ENCODE measurements at regions not wholly inside any gene's neighbourhood (a gene's known extent, or its start where the extent isn't known, plus 50 kb on each side); places are given as distances from the start of the nearest gene placed in this dataset.

GRCh38 chr20:56978475-56978874, 288.0 kb downstream of the BMP7 start:
- Histone ChIP-seq H3K56ac (ENCODE audit: low read length) (no peak overlapping the region), H3K18ac (ENCODE audit: low read length) (no peak overlapping the region), H3K4me2 (ENCODE audit: low read length) (no peak overlapping the region), H3K4me3 (ENCODE audit: low read length) (no peak overlapping the region), H3K4me1 (ENCODE audit: control insufficient read depth, low read depth, low read length) (no peaks in the 10 kb centered on the region), H3K36me3 (ENCODE audit: control insufficient read depth, insufficient read depth, low read length) (no peaks in the 10 kb centered on the region), H4K8ac (ENCODE audit: low read depth, low read length) (no peak overlapping the region), H2BK120ac (ENCODE audit: low read depth, low read length) (no peak overlapping the region), H3K27ac (ENCODE audit: low read depth, low read length) (no peak overlapping the region), H3K9ac (ENCODE audit: low read length) (no peak overlapping the region), H2AK5ac (ENCODE audit: low read length) (no peak overlapping the region), H3K23ac (ENCODE audit: low read length) (no peak overlapping the region), H3K27me3 (ENCODE audit: insufficient read depth, low read length, poor library complexity) (no peaks in the 10 kb centered on the region), H3K79me2 (ENCODE audit: control insufficient read depth, insufficient read depth, low read length) (no peaks in the 10 kb centered on the region), H2BK15ac (replicated peaks; ENCODE audit: low read depth) (no peak overlapping the region), H2BK5ac (ENCODE audit: low read length) (no peak overlapping the region), H4K5ac (ENCODE audit: low read length) (no peak overlapping the region), H3K79me1 (ENCODE audit: low read length) (no peaks in the 10 kb centered on the region), H3K4ac (ENCODE audit: low read depth, low read length) (no peak overlapping the region)
- DNase-seq, result no peak
- WGBS (ENCODE audit: extremely low coverage, insufficient coverage, low lambda C conversion rate), result no CpG with 5 or more reads among the region's 13 CpGs

GRCh38 chr20:56979125-56979524, 287.3 kb downstream of the BMP7 start:
- no peaks in the 10 kb centered on the region for H3K4me1 ChIP-seq (ENCODE audit: control insufficient read depth, low read depth, low read length)
- H3K18ac ChIP-seq (ENCODE audit: low read length), result no peak overlapping the region
- no peak overlapping the region for H3K4me2 ChIP-seq (ENCODE audit: low read length)
- H3K4ac ChIP-seq (ENCODE audit: low read depth, low read length), result no peak overlapping the region
- H2BK120ac ChIP-seq (ENCODE audit: low read depth, low read length), result no peak overlapping the region
- no peaks in the 10 kb centered on the region for H3K79me2 ChIP-seq (ENCODE audit: control insufficient read depth, insufficient read depth, low read length)
- no CpG with 5 or more reads among the region's 5 CpGs for WGBS (ENCODE audit: extremely low coverage, insufficient coverage, low lambda C conversion rate)
- H4K5ac ChIP-seq (ENCODE audit: low read length), result no peak overlapping the region
- H3K23ac ChIP-seq (ENCODE audit: low read length), result no peak overlapping the region
- no peak overlapping the region for H3K56ac ChIP-seq (ENCODE audit: low read length)
- no peak overlapping the region for H3K9ac ChIP-seq (ENCODE audit: low read length)
- H3K4me3 ChIP-seq (ENCODE audit: low read length), result no peak overlapping the region
- H3K36me3 ChIP-seq (ENCODE audit: control insufficient read depth, insufficient read depth, low read length), result no peaks in the 10 kb centered on the region
- H4K8ac ChIP-seq (ENCODE audit: low read depth, low read length), result no peak overlapping the region
- H3K27me3 ChIP-seq (ENCODE audit: insufficient read depth, low read length, poor library complexity), result no peaks in the 10 kb centered on the region
- no peak overlapping the region for H2BK15ac ChIP-seq (replicated peaks; ENCODE audit: low read depth)
- no peak overlapping the region for H2AK5ac ChIP-seq (ENCODE audit: low read length)
- no peak for DNase-seq
- no peak overlapping the region for H3K27ac ChIP-seq (ENCODE audit: low read depth, low read length)
- no peak overlapping the region for H2BK5ac ChIP-seq (ENCODE audit: low read length)
- no peaks in the 10 kb centered on the region for H3K79me1 ChIP-seq (ENCODE audit: low read length)

DNA sequence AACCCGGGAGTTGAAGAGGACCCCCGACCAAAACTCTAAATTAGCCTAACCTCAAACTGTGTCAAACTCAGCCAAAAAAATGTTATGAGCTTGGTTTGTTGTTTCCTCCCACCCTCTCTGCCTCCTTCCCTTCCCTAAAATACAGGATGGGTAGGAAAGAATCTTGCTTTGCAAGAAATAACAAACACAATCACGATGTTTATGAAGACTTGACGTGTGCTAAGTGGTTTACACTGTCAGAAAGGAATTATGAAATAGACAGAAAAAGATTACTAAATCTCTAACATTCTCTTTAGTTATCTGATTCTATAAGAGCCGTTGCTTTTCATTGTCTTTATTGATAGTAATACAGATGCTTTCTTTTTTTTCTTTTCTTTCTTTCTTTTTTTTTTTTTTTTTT, 285.1 kb downstream of the BMP7 start:
- H2BK15ac ChIP-seq (replicated peaks; ENCODE audit: low read depth), result no peak overlapping the region
- DNase-seq, result no peak
- H3K79me1 ChIP-seq (ENCODE audit: low read length), result no peaks in the 10 kb centered on the region
- H3K27me3 ChIP-seq (ENCODE audit: insufficient read depth, low read length, poor library complexity), result no peaks in the 10 kb centered on the region
- no peak overlapping the region for H3K4me3 ChIP-seq (ENCODE audit: low read length)
- H3K9ac ChIP-seq (ENCODE audit: low read length), result no peak overlapping the region
- no peak overlapping the region for H3K4me2 ChIP-seq (ENCODE audit: low read length)
- no peak overlapping the region for H2AK5ac ChIP-seq (ENCODE audit: low read length)
- no peaks in the 10 kb centered on the region for H3K79me2 ChIP-seq (ENCODE audit: control insufficient read depth, insufficient read depth, low read length)
- no peak overlapping the region for H3K23ac ChIP-seq (ENCODE audit: low read length)
- H3K4me1 ChIP-seq (ENCODE audit: control insufficient read depth, low read depth, low read length), result no peaks in the 10 kb centered on the region
- no peak overlapping the region for H2BK5ac ChIP-seq (ENCODE audit: low read length)
- no peak overlapping the region for H4K5ac ChIP-seq (ENCODE audit: low read length)
- no peak overlapping the region for H3K4ac ChIP-seq (ENCODE audit: low read depth, low read length)
- WGBS (ENCODE audit: extremely low coverage, insufficient coverage, low lambda C conversion rate), result no CpG with 5 or more reads among the region's 5 CpGs
- no peak overlapping the region for H2BK120ac ChIP-seq (ENCODE audit: low read depth, low read length)
- H3K36me3 ChIP-seq (ENCODE audit: control insufficient read depth, insufficient read depth, low read length), result no peaks in the 10 kb centered on the region
- H4K8ac ChIP-seq (ENCODE audit: low read depth, low read length), result no peak overlapping the region
- no peak overlapping the region for H3K18ac ChIP-seq (ENCODE audit: low read length)
- no peak overlapping the region for H3K56ac ChIP-seq (ENCODE audit: low read length)
- no peak overlapping the region for H3K27ac ChIP-seq (ENCODE audit: low read depth, low read length)

GRCh38 chr20:56983813-56984212, 282.6 kb downstream of the BMP7 start:
- H3K4ac ChIP-seq (ENCODE audit: low read depth, low read length), result no peak overlapping the region
- H4K8ac ChIP-seq (ENCODE audit: low read depth, low read length), result no peak overlapping the region
- no peak for DNase-seq
- H3K4me3 ChIP-seq (ENCODE audit: low read length), result no peak overlapping the region
- H2AK5ac ChIP-seq (ENCODE audit: low read length), result no peak overlapping the region
- no peak overlapping the region for H2BK15ac ChIP-seq (replicated peaks; ENCODE audit: low read depth)
- H3K23ac ChIP-seq (ENCODE audit: low read length), result no peak overlapping the region
- no peak overlapping the region for H3K56ac ChIP-seq (ENCODE audit: low read length)
- no peaks in the 10 kb centered on the region for H3K36me3 ChIP-seq (ENCODE audit: control insufficient read depth, insufficient read depth, low read length)
- no peaks in the 10 kb centered on the region for H3K79me1 ChIP-seq (ENCODE audit: low read length)
- no peak overlapping the region for H3K27ac ChIP-seq (ENCODE audit: low read depth, low read length)
- no peaks in the 10 kb centered on the region for H3K79me2 ChIP-seq (ENCODE audit: control insufficient read depth, insufficient read depth, low read length)
- H3K4me2 ChIP-seq (ENCODE audit: low read length), result no peak overlapping the region
- H3K27me3 ChIP-seq (ENCODE audit: insufficient read depth, low read length, poor library complexity), result no peaks in the 10 kb centered on the region
- no peak overlapping the region for H2BK5ac ChIP-seq (ENCODE audit: low read length)
- no peak overlapping the region for H3K9ac ChIP-seq (ENCODE audit: low read length)
- H2BK120ac ChIP-seq (ENCODE audit: low read depth, low read length), result no peak overlapping the region
- H4K5ac ChIP-seq (ENCODE audit: low read length), result no peak overlapping the region
- no peaks in the 10 kb centered on the region for H3K4me1 ChIP-seq (ENCODE audit: control insufficient read depth, low read depth, low read length)
- no peak overlapping the region for H3K18ac ChIP-seq (ENCODE audit: low read length)

DNA sequence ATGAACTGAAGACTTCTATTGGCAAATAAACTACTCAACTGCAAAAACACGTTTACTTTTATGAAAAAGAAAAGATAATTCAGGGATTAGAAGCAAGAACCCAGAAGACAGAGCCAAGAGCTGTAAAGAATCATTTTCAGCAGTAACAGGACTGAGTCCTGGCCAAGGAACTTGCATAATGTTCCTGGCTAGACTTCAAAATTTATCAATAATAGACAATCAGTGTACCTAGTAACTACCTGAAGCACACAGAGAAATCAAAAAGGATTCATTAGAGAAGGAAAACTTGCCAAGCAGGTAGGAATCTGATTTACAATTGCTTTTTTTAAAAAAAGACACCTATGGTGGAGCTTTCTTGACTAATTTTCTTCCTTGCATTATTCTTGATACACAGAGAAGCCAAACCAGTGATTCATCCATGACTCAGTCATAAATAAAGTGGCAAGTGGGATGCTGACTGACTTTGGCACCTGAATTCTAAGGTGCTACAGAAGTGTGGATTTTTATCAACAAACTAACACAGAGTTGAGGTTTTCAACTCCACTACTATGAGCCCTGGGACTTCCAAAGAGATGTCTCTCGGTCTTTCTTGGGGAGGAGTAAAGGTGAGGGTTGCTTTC, 281.3 kb downstream of the BMP7 start:
- Histone ChIP-seq H3K4me2 (ENCODE audit: low read length) (no peak overlapping the region), H4K5ac (ENCODE audit: low read length) (no peak overlapping the region), H3K9ac (ENCODE audit: low read length) (no peak overlapping the region), H4K8ac (ENCODE audit: low read depth, low read length) (no peak overlapping the region), H3K36me3 (ENCODE audit: control insufficient read depth, insufficient read depth, low read length) (no peaks in the 10 kb centered on the region), H3K27me3 (ENCODE audit: insufficient read depth, low read length, poor library complexity) (no peaks in the 10 kb centered on the region), H3K4me3 (ENCODE audit: low read length) (no peak overlapping the region), H2BK120ac (ENCODE audit: low read depth, low read length) (no peak overlapping the region), H3K79me1 (ENCODE audit: low read length) (no peaks in the 10 kb centered on the region), H2BK5ac (ENCODE audit: low read length) (no peak overlapping the region), H2AK5ac (ENCODE audit: low read length) (no peak overlapping the region), H3K27ac (ENCODE audit: low read depth, low read length) (no peak overlapping the region), H3K56ac (ENCODE audit: low read length) (no peak overlapping the region), H3K18ac (ENCODE audit: low read length) (no peak overlapping the region), H3K23ac (ENCODE audit: low read length) (no peak overlapping the region), H3K4ac (ENCODE audit: low read depth, low read length) (no peak overlapping the region), H2BK15ac (replicated peaks; ENCODE audit: low read depth) (no peak overlapping the region), H3K79me2 (ENCODE audit: control insufficient read depth, insufficient read depth, low read length) (no peaks in the 10 kb centered on the region), H3K4me1 (ENCODE audit: control insufficient read depth, low read depth, low read length) (no peaks in the 10 kb centered on the region)
- WGBS (ENCODE audit: extremely low coverage, insufficient coverage, low lambda C conversion rate), result no CpG with 5 or more reads among the region's 2 CpGs
- no peak for DNase-seq

DNA sequence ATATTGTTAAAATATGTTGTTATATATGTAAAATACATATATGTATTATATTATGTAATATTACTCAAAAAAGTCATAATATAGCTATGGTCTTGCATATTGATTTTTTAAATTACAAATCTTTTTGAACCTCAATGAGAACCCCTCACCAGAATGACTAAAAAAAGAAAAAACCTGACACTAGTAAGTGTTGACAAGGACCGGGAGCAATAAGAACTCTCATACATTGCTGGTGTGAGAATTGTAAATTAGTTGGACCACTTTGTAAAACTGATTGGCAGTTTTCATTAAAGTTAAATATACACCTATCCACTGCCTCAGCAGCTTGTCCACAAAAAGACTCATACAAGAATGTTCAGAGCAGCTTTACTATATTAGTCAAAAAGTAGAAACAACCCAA, 280.0 kb downstream of the BMP7 start:
- Histone ChIP-seq H3K27ac (ENCODE audit: low read depth, low read length) (no peak overlapping the region), H3K18ac (ENCODE audit: low read length) (no peak overlapping the region)
- no CpG with 5 or more reads among the region's 1 CpG for WGBS (ENCODE audit: extremely low coverage, insufficient coverage, low lambda C conversion rate)

More for the DNA sequence above, 280.0 kb downstream of the BMP7 start:
- Histone ChIP-seq H3K4me1 (ENCODE audit: control insufficient read depth, low read depth, low read length) (no peaks in the 10 kb centered on the region), H3K79me1 (ENCODE audit: low read length) (no peaks in the 10 kb centered on the region), H3K36me3 (ENCODE audit: control insufficient read depth, insufficient read depth, low read length) (no peaks in the 10 kb centered on the region), H3K4me2 (ENCODE audit: low read length) (no peak overlapping the region), H2BK120ac (ENCODE audit: low read depth, low read length) (no peak overlapping the region), H4K8ac (ENCODE audit: low read depth, low read length) (no peak overlapping the region), H3K79me2 (ENCODE audit: control insufficient read depth, insufficient read depth, low read length) (no peaks in the 10 kb centered on the region), H3K4me3 (ENCODE audit: low read length) (no peak overlapping the region), H3K9ac (ENCODE audit: low read length) (no peak overlapping the region), H3K27me3 (ENCODE audit: insufficient read depth, low read length, poor library complexity) (no peaks in the 10 kb centered on the region), H4K5ac (ENCODE audit: low read length) (no peak overlapping the region), H2BK5ac (ENCODE audit: low read length) (no peak overlapping the region), H3K56ac (ENCODE audit: low read length) (no peak overlapping the region), H3K4ac (ENCODE audit: low read depth, low read length) (no peak overlapping the region), H3K23ac (ENCODE audit: low read length) (no peak overlapping the region), H2BK15ac (replicated peaks; ENCODE audit: low read depth) (no peak overlapping the region), H2AK5ac (ENCODE audit: low read length) (no peak overlapping the region)
- DNase-seq, result no peak
